HCT116 (cell line): ENCODE measurements at regions not wholly inside any gene's neighbourhood (a gene's known extent, or its start where the extent isn't known, plus 50 kb on each side); places are given as distances from the start of the nearest gene placed in this dataset.

ENCODE experiments used
- CTCF ChIP-seq, 3 experiments: fragments of 200-600 bp in 1 of 3; sonication (generic) in 1 of 3; IDR thresholded peaks in 2 of 3; conservative IDR thresholded peaks in 1 of 3; 2 replicates each; pipeline ENCODE4 v1.5.1; 2012 to 2017; ENCODE audit warnings: low read depth in 2 of 3, low read length in 2 of 3, antibody characterized with exemption in 1 of 3, borderline replicate concordance in 1 of 3, control low read depth in 1 of 3, mild to moderate bottlenecking in 1 of 3, mixed read lengths in 1 of 3, mixed run types in 1 of 3, moderate library complexity in 1 of 3; ENCODE audit not compliant: insufficient read depth in 1 of 3
- JUND ChIP-seq: IDR thresholded peaks from 2 replicates; pipeline ENCODE4 v1.6.1; 2012
- POLR2AphosphoS5 ChIP-seq: IDR thresholded peaks from 2 replicates; pipeline ENCODE4 v1.6.1; 2011; ENCODE audit warnings: mild to moderate bottlenecking, low read depth, low read length, moderate library complexity
- REST ChIP-seq: IDR thresholded peaks from 2 replicates; pipeline ENCODE4 v1.6.1; 2012; ENCODE audit warnings: low read depth

DNA sequence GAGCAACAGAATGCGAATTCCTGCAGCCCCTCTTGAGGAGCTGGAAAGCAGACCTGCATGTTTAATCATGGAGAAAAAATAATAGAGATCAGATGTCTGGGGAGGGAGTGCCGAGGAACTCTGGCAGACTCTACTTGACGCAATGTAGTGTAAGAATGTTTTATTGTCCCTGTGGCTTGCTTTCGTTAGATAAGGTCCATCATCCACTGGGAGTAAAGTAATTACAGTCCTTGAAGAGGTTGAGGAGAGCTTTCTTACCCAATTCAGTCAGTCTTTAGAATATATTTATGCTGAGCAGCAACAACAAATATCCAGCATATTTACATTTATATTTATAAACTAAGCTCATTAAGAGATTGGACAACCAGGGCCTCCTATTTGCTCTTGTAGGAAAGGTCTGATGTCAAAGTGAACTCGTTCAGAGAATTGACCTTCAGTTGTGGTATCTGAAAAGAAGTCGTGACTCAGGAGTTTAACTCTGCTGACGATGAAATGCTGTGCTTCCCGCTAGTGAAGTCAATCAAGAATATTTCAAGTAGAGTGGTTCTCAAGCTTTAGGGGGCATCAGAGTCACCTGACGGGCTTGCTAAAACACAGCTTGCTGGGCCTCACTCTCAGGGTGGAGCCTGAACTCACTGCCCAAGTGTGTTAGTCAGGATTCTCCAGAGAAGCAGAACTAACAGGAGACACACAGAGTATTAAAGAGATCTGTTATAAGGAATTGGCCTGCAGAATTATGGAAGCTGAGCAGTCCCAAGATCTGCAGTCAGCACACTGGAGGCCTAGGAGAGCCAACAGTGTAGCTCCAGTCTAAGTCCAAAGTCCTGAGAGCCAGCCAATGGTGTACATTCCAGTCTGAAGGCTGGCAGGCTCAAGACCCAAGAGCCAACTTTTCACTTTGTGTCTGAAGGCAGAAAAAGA, 139.3 kb upstream of the LMNTD1 start:
- TF ChIP-seq JUND (no peak), POLR2AphosphoS5 (no peak), CTCF (IDR thresholded peaks at IDR 0.05 in 2 of 3, conservative IDR thresholded peaks at IDR 0.05 in 1 of 3; ENCODE audit: borderline replicate concordance in 1 of 3, insufficient read depth in 1 of 3, low read depth in 2 of 3, low read length in 2 of 3) (no peak), REST (no peak)
